NCI-H526 treated with DMSO at 0.1 percent for 48 hours (cell line): ENCODE measurements at regions not wholly inside any gene's neighbourhood (a gene's known extent, or its start where the extent isn't known, plus 50 kb on each side); places are given as distances from the start of the nearest gene placed in this dataset.
A peak's percentile ranks its signal among the peaks of the same experiment; 100 is the strongest.
"Not testable (repeated sequence)": the region's sequence is repeated elsewhere in the genome, so short reads cannot be mapped to it uniquely, and the experiment has no call there.

Source experiments
- DNase-seq: peaks from one replicate; lab custom pipeline; 2025; lab: John Stamatoyannopoulos, UW

GRCh38 chr1:187631984-187632383, 803.2 kb downstream of the PLA2G4A start:
- DNase-seq, result no peak

- DNase-seq, result no peak
Observed at GRCh38 chr1:187634940-187635339, 806.2 kb downstream of the PLA2G4A start.

- DNase-seq, result no peak
Observed at GRCh38 chr1:187638733-187639434, 810.1 kb downstream of the PLA2G4A start.

GRCh38 chr1:187641015-187641414, 812.3 kb downstream of the PLA2G4A start:
- DNase-seq, result no peak

- DNase-seq, result no peak
Observed at GRCh38 chr1:187641463-187641862, 812.7 kb downstream of the PLA2G4A start.

GRCh38 chr1:187641907-187642306, 813.2 kb downstream of the PLA2G4A start:
- DNase-seq, result no peak

- no peak for DNase-seq
Observed at GRCh38 chr1:187645651-187646050, 816.9 kb downstream of the PLA2G4A start.

GRCh38 chr1:187646536-187647107, 817.9 kb downstream of the PLA2G4A start:
- no peak for DNase-seq

GRCh38 chr1:187648091-187648490, 819.3 kb downstream of the PLA2G4A start:
- DNase-seq, result no peak

- peak; percentile 56 for DNase-seq
Observed at GRCh38 chr1:187654635-187655034, 825.9 kb downstream of the PLA2G4A start.

GRCh38 chr1:187655104-187655503, 826.4 kb downstream of the PLA2G4A start:
- no peak for DNase-seq

GRCh38 chr1:187665483-187665882, 836.7 kb downstream of the PLA2G4A start:
- DNase-seq, result no peak

- no peak for DNase-seq
Observed at GRCh38 chr1:187680823-187681222, 852.1 kb downstream of the PLA2G4A start.

GRCh38 chr1:187682112-187682511, 853.4 kb downstream of the PLA2G4A start:
- DNase-seq, result no peak

GRCh38 chr1:187685333-187685732, 856.6 kb downstream of the PLA2G4A start:
- DNase-seq, result no peak

- no peak for DNase-seq
Observed at GRCh38 chr1:187689129-187689528, 860.4 kb downstream of the PLA2G4A start.

- DNase-seq, result no peak
Observed at GRCh38 chr1:187691439-187691838, 862.7 kb downstream of the PLA2G4A start.

GRCh38 chr1:187692799-187693198, 864.0 kb downstream of the PLA2G4A start:
- no peak for DNase-seq

- no peak for DNase-seq
Observed at GRCh38 chr1:187696073-187696472, 867.3 kb downstream of the PLA2G4A start.

- not testable (repeated sequence) for DNase-seq
Observed at GRCh38 chr1:187703138-187704130, 874.7 kb downstream of the PLA2G4A start.

- no peak for DNase-seq
Observed at GRCh38 chr1:187714470-187714869, 885.7 kb downstream of the PLA2G4A start.

GRCh38 chr1:187715483-187715882, 886.7 kb downstream of the PLA2G4A start:
- no peak for DNase-seq

GRCh38 chr1:187716160-187716559, 887.4 kb downstream of the PLA2G4A start:
- no peak for DNase-seq
